Transverse colon (tissue), 3 donors: ENCODE measurements at regions not wholly inside any gene's neighbourhood (a gene's known extent, or its start where the extent isn't known, plus 50 kb on each side); places are given as distances from the start of the nearest gene placed in this dataset.
"Not testable (repeated sequence)": the region's sequence is repeated elsewhere in the genome, so short reads cannot be mapped to it uniquely, and the experiment has no call there.

Experiments used
- EP300 ChIP-seq: sonication (generic); formaldehyde crosslinking; IDR thresholded peaks from one replicate; pipeline ENCODE4 v1.6.1; 2017; ENCODE audit warnings: antibody characterized with exemption, low read depth
- POLR2A ChIP-seq: fragments of 450-650 bp; IDR thresholded peaks from one replicate; pipeline ENCODE4 v1.6.1; 2016; ENCODE audit warnings: antibody characterized with exemption, mild to moderate bottlenecking, moderate library complexity
- POLR2AphosphoS5 ChIP-seq, 3 donors: sonication (generic); formaldehyde crosslinking; IDR thresholded peaks; one replicate each; pipeline ENCODE4 v1.6.1; 2016; ENCODE audit warnings: antibody characterized with exemption in 3 of 3

DNA sequence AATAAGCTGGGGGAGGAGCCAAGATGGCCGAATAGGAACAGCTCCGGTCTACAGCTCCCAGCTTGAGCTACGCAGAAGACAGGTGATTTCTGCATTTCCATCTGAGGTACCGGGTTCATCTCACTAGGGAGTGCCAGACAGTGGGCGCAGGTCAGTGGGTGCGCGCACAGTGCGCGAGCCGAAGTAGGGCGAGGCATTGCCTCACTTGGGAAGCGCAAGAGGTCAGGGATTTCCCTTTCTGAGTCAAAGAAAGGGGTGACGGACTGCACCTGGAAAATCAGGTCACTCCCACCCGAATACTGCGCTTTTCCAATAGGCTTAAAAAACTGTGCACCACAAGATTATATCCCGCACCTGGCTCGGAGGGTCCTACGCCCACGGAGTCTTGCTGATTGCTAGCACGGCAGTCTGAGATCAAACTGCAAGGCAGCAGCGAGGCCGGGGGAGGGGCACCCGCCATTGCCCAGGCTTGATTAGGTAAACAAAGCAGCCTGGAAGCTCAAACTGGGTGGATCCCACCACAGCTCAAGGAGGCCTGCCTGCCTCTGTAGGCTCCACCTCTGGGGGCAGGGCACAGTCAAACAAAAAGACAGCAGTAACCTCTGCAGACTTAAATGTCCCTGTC lies 606.4 kb downstream of the TMA16 start:
- TF ChIP-seq POLR2A; EP300; POLR2AphosphoS5 (IDR thresholded peaks at IDR 0.05): not testable (repeated sequence)
